ENCODE measurements at regions not wholly inside any gene's neighbourhood (a gene's known extent, or its start where the extent isn't known, plus 50 kb on each side); places are given as distances from the start of the nearest gene placed in this dataset.
A peak's percentile ranks its signal among the peaks of the same experiment; 100 is the strongest.

- DNase-seq (ENCODE audit: low spot score), result no peak
Measured at GRCh38 chr1:14302025-14302424, 296.5 kb upstream of the KAZN start.

GRCh38 chr1:14303011-14303410 is 295.5 kb upstream of the KAZN start:
- no peak for DNase-seq (ENCODE audit: low spot score)

- no peak for DNase-seq (ENCODE audit: low spot score)
Measured at GRCh38 chr1:14304381-14304865, 294.1 kb upstream of the KAZN start.

- DNase-seq (ENCODE audit: low spot score), result no peak
Measured at GRCh38 chr1:14308460-14308859, 290.0 kb upstream of the KAZN start.

GRCh38 chr1:14309984-14310383 is 288.5 kb upstream of the KAZN start:
- DNase-seq (ENCODE audit: low spot score), result no peak

GRCh38 chr1:14310476-14310875 is 288.0 kb upstream of the KAZN start:
- DNase-seq (ENCODE audit: low spot score), result no peak

- DNase-seq (ENCODE audit: low spot score), result no peak
Measured at GRCh38 chr1:14313731-14314431, 284.6 kb upstream of the KAZN start.

GRCh38 chr1:14318830-14319229 is 279.7 kb upstream of the KAZN start:
- DNase-seq (ENCODE audit: low spot score), result no peak

- DNase-seq (ENCODE audit: low spot score), result peak; percentile 17
Measured at GRCh38 chr1:14320518-14320917, 278.0 kb upstream of the KAZN start.

GRCh38 chr1:14320986-14321385 is 277.5 kb upstream of the KAZN start:
- DNase-seq (ENCODE audit: low spot score), result no peak

GRCh38 chr1:14321422-14321821 is 277.1 kb upstream of the KAZN start:
- DNase-seq (ENCODE audit: low spot score), result no peak

GRCh38 chr1:14323568-14324247 is 274.8 kb upstream of the KAZN start:
- DNase-seq (ENCODE audit: low spot score), result no peak

GRCh38 chr1:14324248-14324630 is 274.2 kb upstream of the KAZN start:
- DNase-seq (ENCODE audit: low spot score), result no peak

GRCh38 chr1:14326857-14327256 is 271.6 kb upstream of the KAZN start:
- no peak for DNase-seq (ENCODE audit: low spot score)

GRCh38 chr1:14328685-14329084 is 269.8 kb upstream of the KAZN start:
- no peak for DNase-seq (ENCODE audit: low spot score)

- DNase-seq (ENCODE audit: low spot score), result no peak
Measured at GRCh38 chr1:14332158-14332557, 266.3 kb upstream of the KAZN start.

GRCh38 chr1:14334336-14335176 is 263.9 kb upstream of the KAZN start:
- DNase-seq (ENCODE audit: low spot score), result no peak

- DNase-seq (ENCODE audit: low spot score), result no peak
Measured at GRCh38 chr1:14338509-14338908, 260.0 kb upstream of the KAZN start.

GRCh38 chr1:14339288-14339687 is 259.2 kb upstream of the KAZN start:
- no peak for DNase-seq (ENCODE audit: low spot score)

GRCh38 chr1:14340002-14340785 is 258.3 kb upstream of the KAZN start:
- no peak for DNase-seq (ENCODE audit: low spot score)

GRCh38 chr1:14341147-14341546 is 257.3 kb upstream of the KAZN start:
- DNase-seq (ENCODE audit: low spot score), result no peak

GRCh38 chr1:14345946-14346550 is 252.4 kb upstream of the KAZN start:
- DNase-seq (ENCODE audit: low spot score), result no peak

Measured in NAMALWA (cell line).